Esophagus muscularis mucosa (tissue), 3 donors: ENCODE measurements at regions not wholly inside any gene's neighbourhood (a gene's known extent, or its start where the extent isn't known, plus 50 kb on each side); places are given as distances from the start of the nearest gene placed in this dataset.

Experiments used
- POLR2A ChIP-seq: fragments of 450-650 bp; IDR thresholded peaks from one replicate; pipeline ENCODE4 v1.6.1; 2017; ENCODE audit warnings: antibody characterized with exemption, moderate library complexity, mild to moderate bottlenecking, low read depth
- POLR2AphosphoS5 ChIP-seq, 2 donors: sonication (generic); formaldehyde crosslinking; IDR thresholded peaks; one replicate each; pipeline ENCODE4 v1.6.1; 2017; ENCODE audit warnings: antibody characterized with exemption in 2 of 2
- TF ChIP-seq, protein P1 (sequence below), 3 experiments: fragments of 200-600 bp in 2 of 3; fragments of 450-650 bp in 1 of 3; sonication (generic) in 2 of 3; IDR thresholded peaks; one replicate each; pipeline ENCODE4 v1.5.1; 2017 to 2019; ENCODE audit warnings: antibody characterized with exemption in 3 of 3, mild to moderate bottlenecking in 2 of 3, moderate library complexity in 1 of 3

DNA sequence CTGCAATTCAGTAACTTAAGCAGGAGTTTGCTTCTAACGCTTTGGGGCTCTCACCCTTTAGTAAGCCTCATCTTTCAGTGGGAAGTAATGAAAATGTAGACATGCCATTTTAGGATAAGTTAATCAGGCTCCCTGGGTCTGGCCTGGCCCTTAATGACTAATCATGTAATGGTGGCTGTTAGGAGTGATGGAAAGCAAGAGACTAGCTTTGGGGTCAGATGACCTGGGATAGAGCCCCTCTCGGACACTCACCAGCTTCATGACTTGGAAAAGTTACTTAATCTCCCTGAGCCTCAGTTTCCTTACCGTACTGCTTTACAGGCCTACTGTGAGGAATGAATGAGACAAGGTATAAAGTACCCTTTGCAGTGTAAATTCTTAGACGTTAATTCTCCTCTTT lies 194.4 kb downstream of the LPIN1 start:
- TF ChIP-seq POLR2A (no peak), POLR2AphosphoS5 (IDR thresholded peaks at IDR 0.05) (no peak)
- TF ChIP-seq, protein P1, sequence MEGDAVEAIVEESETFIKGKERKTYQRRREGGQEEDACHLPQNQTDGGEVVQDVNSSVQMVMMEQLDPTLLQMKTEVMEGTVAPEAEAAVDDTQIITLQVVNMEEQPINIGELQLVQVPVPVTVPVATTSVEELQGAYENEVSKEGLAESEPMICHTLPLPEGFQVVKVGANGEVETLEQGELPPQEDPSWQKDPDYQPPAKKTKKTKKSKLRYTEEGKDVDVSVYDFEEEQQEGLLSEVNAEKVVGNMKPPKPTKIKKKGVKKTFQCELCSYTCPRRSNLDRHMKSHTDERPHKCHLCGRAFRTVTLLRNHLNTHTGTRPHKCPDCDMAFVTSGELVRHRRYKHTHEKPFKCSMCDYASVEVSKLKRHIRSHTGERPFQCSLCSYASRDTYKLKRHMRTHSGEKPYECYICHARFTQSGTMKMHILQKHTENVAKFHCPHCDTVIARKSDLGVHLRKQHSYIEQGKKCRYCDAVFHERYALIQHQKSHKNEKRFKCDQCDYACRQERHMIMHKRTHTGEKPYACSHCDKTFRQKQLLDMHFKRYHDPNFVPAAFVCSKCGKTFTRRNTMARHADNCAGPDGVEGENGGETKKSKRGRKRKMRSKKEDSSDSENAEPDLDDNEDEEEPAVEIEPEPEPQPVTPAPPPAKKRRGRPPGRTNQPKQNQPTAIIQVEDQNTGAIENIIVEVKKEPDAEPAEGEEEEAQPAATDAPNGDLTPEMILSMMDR (IDR thresholded peaks at IDR 0.05): no peak
